HG03565 (cell line): ENCODE measurements at regions not wholly inside any gene's neighbourhood (a gene's known extent, or its start where the extent isn't known, plus 50 kb on each side); places are given as distances from the start of the nearest gene placed in this dataset.
A peak's percentile ranks its signal among the peaks of the same experiment; 100 is the strongest.
"Not testable (repeated sequence)": the region's sequence is repeated elsewhere in the genome, so short reads cannot be mapped to it uniquely, and the experiment has no call there.

ENCODE experiments used
- ATAC-seq: cut with Tn5 transposase; IDR thresholded peaks from one replicate; pipeline ENCODE4 v1.9.1; 2021; ENCODE audit warnings: mild to moderate bottlenecking, moderate library complexity; ENCODE audit not compliant: unreplicated experiment

DNA sequence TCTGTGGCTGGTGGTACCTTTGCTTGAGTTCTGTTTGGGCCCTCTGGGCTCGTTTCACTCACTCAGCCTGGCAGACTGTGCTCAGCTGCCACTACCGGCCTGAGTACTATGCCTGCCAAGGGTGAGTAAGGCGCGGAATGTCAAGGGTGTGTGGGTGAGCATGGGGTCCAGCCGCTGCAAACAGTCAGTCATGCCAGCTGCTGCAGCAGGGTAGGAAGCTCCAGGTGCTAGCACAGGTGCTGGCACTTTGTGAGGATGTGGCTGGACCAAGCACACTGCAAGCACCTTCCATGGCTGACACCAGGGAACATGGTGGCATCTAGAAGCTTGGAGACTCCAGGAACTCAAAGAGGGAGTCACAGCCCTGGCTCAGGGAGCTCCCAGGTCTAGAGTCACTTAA lies 368.6 kb upstream of the ACO1 start:
- ATAC-seq = no peak

DNA sequence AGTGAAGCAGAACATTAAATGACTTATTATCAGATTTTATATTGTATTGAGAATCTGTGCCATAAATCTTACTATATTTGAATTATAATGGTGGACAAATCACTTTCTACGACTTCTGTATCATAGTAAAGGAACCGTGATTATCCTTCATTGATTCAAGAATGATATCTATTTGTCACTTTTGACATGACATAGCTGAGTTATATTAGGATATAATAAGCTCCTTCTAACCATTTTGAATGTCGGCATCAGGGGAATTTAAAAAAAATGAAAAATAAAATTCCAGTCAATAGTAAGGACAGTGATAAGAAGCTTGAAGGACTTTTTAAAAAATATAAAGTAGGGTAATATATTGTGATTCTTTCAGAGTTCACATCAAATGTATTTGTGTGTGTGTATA lies 338.9 kb upstream of the ACO1 start:
- ATAC-seq = no peak

- ATAC-seq = no peak
These were observed 317.2 kb upstream of the ACO1 start for GRCh38 chr9:32067261-32067660.

DNA sequence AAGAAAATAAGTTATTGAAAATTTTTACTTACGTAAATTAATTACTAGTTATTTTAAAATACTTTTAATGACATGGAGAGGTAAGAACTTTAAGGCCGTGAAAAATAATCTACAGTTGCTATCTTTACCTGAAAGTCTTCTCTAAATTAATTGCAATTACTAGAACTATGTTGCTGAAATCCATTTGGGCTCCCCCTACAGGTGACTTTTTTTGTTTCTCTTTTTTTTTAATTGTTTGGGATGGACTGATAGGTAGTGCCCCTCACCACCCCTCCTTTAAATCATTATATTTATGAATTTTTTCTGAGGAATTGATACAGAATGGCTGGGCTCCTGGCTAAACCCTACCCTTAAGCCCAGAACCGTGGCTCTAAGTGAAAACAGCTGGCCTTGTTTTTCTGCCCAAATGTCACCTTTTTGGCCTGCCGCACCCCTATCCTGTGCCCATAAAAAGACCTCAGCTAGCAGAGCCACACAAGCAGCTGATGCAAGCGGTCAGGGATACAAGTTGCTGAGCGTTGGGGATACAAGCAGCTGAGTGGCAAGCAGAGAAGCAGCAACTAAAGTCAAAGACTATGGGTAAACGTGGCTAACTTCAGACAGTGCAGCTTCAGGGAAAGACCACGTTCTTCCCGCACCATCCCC lies 315.2 kb upstream of the ACO1 start:
- ATAC-seq = no peak

DNA sequence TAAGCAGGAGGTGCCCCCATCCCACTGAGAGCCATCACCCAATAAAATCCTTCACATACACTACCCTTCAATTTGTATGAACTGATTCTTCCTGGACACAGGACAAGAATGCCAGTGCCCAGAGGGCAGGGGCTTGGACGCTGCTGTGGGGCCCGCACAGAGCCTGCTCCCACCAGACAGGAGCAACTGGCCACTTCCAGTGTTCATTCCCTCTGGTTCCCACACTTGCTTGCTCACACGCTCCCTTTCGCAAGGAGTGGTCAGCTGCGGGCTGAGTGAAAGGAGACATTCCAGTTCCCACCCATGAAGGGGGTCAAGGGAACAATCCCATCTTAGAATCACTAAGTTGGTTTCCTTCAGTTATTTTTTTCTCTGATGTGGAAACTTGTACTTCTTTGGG lies 314.5 kb upstream of the ACO1 start:
- no peak for ATAC-seq

DNA sequence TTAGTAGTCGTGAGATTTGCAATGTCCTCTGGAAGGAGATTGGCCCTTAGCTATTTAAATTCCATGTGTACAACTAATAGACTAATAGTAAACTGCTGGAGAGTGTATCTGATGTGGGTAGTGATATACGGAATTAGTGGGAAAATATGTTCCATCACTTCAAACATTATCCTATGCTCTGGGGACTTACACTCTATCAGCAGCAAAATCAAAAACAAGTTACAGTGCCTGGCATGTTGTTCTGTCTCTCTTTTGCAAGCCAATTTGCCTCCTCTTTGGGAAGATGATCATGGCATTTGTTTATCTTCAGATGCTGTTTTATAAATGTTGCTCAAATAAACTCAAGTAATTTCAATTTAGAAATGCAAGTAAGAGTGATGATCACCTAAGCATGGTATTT lies 311.9 kb upstream of the ACO1 start:
- ATAC-seq = no peak

- ATAC-seq = no peak
These were observed 292.4 kb upstream of the ACO1 start for GRCh38 chr9:32092031-32092430.

DNA sequence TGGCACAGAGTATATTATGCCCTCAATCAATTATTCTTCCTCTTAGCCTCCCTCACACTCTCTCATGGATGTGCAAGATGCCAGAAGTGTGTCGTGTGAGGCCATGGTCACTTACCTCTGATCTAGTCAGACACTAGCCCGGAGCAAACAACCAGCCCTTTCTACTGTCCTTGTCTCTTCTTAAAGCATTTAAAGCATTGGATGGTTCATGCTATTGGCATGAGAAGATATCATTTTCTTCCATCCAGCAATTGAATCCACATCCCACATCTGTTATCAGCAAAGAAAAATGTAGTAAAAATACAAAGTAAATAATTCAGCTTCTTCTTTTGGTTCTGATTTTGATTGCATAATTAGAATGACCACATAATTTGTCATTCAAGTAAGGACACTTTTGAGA lies 267.2 kb upstream of the ACO1 start:
- no peak for ATAC-seq

- no peak for ATAC-seq
These were observed 255.9 kb upstream of the ACO1 start for GRCh38 chr9:32128546-32128945.

GRCh38 chr9:32130709-32131108 lies 253.7 kb upstream of the ACO1 start:
- ATAC-seq = not testable (repeated sequence)

DNA sequence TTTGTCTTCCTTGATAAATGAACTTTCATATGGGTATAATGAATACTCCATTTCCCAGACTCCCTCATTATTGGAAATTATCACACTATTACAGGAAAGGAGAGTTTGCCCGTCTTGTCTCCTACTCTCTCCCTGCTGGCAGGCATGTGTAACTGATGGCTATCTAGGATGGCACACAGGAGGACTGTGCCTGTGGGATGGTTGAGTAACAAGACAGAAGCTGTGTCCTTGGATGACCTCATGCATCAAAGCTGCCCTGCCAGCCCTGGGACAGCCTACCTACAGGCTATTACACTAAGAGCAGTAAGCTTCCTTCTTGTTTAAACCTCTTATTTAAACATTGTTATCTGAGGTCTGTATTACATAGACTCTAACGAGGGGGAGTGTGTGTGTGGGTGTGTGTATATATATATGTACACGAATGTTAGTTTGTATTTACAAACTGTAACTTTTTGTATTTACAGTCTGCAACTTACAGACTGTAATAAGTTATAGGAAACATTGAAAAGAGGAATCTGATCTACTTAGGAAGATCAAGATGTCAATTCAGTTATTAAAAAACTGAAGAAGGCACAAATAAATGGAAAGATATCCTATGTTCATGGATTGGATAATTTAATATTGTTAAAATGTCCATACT lies 247.6 kb upstream of the ACO1 start:
- no peak for ATAC-seq

DNA sequence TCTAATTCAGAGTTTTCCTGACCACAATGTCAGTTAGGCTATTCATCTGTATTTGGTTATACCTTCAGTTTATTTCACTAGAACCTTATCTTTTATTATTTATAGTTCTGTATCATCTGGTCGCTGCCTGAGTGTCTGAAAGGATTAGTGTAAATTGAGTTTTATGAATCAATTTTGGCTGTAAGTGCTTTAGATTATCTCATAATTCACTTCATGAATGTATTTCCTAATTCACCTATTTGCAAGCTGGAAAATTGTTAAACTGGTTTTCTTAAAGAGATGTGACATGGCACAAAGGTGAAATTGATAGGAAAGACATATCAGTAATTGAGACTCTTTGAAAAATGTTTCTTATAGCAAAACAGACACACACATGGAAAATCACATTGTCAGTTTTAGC lies 242.4 kb upstream of the ACO1 start:
- no peak for ATAC-seq

- ATAC-seq = not testable (repeated sequence)
These were observed 235.9 kb upstream of the ACO1 start for GRCh38 chr9:32148553-32148952.

DNA sequence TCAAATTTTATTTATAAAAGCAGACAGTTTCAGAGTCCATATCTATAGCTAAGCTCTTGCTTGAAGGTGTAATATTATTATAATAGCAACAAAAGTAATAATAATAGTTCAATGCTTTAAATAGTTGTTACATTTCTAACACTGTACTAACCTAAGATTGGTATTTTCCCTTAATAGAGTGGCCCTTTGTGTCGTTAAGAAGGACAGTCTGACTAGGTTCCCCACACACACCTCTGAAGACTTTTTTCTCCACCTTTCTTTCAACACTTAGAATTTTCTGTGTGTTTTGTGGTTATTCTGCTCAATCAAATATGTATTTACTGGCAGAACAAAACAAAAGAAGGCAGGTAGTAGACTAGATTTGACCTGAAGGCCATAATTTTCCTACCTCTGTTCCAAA lies 223.2 kb upstream of the ACO1 start:
- no peak for ATAC-seq

DNA sequence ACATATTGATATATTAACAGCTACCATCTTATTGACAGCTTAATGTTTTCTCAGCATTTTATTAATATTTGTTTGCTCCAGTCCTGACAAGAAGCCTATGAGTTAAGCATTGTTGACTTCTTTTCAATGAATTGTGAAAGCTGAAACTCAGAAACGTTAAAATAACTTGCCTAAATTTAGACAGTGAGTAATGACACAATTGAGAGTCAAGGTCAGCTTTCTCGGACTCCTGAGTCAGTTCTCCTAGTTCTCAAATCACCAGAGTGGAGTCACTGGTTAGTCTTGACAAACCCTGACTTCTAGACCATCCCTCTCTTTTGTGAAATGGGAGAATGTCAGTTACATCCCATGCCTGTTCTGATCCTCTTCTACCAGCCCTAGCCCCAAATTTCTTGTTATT lies 222.7 kb upstream of the ACO1 start:
- ATAC-seq = peak; percentile 92

DNA sequence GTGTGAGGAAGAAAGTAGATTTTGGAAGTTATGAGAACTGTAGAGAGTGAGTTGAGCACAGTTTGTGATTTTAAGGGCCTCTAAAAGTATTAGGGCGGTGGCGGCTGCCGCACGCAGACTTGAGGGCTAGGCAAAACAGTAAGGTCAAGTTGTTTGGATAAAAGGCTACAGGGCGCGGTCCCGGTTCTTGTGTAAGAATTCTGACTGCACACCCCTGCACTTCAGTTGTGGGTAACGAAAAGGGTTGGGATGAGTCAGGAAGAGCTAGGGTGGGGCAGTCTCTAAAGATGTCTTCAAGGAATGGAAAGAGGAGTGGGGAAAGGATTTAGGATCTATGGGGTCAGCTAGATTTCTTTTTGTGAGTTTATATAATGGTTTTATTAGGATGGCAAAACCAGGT lies 218.1 kb upstream of the ACO1 start:
- not testable (repeated sequence) for ATAC-seq

- no peak for ATAC-seq
These were observed 213.1 kb upstream of the ACO1 start for GRCh38 chr9:32171339-32171738.

- no peak for ATAC-seq
These were observed 212.2 kb upstream of the ACO1 start for GRCh38 chr9:32172256-32172655.

DNA sequence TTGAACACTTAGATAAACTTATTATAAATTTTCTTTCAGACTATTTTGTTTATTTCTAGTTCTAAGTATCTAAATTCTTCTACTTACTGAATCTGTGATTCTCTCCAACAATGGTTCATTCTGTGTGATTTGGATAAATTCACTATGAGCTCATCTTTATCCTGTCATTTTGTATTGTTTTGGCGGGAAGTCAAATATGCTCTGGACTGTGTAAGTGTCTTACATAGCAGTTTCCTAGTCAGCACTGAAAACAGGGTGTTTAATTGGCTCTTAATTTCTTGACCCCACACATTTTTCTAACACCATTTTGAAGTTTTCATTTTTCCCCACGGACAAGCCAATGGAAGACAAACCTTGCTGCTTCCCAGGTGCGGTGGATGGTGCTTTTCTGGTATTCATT lies 207.0 kb upstream of the ACO1 start:
- ATAC-seq = no peak

- no peak for ATAC-seq
These were observed 203.8 kb upstream of the ACO1 start for GRCh38 chr9:32180597-32180996.

DNA sequence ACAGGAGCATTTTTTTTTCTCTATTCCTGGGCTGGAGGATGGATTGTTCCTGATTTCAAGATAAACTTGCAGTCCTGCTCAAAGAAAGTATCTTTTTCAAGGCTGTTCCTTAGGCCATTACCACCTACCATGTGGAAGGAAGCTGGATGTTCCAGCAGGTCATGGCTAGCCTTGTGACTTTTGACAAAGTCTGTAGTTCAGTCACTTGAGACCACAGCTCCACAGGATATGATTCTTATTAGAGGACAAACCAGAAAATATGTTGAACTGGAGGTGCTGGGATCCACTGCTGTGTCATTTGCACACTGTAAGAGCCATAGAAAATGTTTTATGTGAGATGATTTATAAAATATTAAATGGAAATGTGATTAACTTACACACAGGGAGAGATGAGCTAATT lies 184.2 kb upstream of the ACO1 start:
- ATAC-seq = no peak

- no peak for ATAC-seq
These were observed 183.5 kb upstream of the ACO1 start for GRCh38 chr9:32200896-32201295.

GRCh38 chr9:32209164-32209563 lies 175.3 kb upstream of the ACO1 start:
- ATAC-seq = not testable (repeated sequence)
